HG03460 (cell line): ENCODE measurements at regions not wholly inside any gene's neighbourhood (a gene's known extent, or its start where the extent isn't known, plus 50 kb on each side); places are given as distances from the start of the nearest gene placed in this dataset.
"Not testable (repeated sequence)": the region's sequence is repeated elsewhere in the genome, so short reads cannot be mapped to it uniquely, and the experiment has no call there.

Experiments
- ATAC-seq: cut with Tn5 transposase; IDR thresholded peaks from one replicate; pipeline ENCODE4 v1.9.1; 2021; ENCODE audit not compliant: unreplicated experiment

GRCh38 chr18:39618265-39619003 lies 2052.8 kb upstream of the CELF4 start:
- ATAC-seq = no peak

- no peak for ATAC-seq
Observed at GRCh38 chr18:39611381-39612100, 2045.9 kb upstream of the CELF4 start.

GRCh38 chr18:39607034-39607433 lies 2041.4 kb upstream of the CELF4 start:
- ATAC-seq = no peak

- no peak for ATAC-seq
Observed at GRCh38 chr18:39604836-39605235, 2039.2 kb upstream of the CELF4 start.

- no peak for ATAC-seq
Observed at GRCh38 chr18:39602131-39602530, 2036.5 kb upstream of the CELF4 start.

- ATAC-seq = no peak
Observed at GRCh38 chr18:39600894-39601293, 2035.3 kb upstream of the CELF4 start.

- no peak for ATAC-seq
Observed at GRCh38 chr18:39599251-39599650, 2033.7 kb upstream of the CELF4 start.

- ATAC-seq = no peak
Observed at GRCh38 chr18:39596891-39597290, 2031.3 kb upstream of the CELF4 start.

GRCh38 chr18:39596221-39596620 lies 2030.6 kb upstream of the CELF4 start:
- no peak for ATAC-seq

GRCh38 chr18:39594206-39594605 lies 2028.6 kb upstream of the CELF4 start:
- ATAC-seq = no peak

GRCh38 chr18:39591649-39592048 lies 2026.1 kb upstream of the CELF4 start:
- no peak for ATAC-seq

GRCh38 chr18:39589496-39589895 lies 2023.9 kb upstream of the CELF4 start:
- ATAC-seq = no peak

- ATAC-seq = no peak
Observed at GRCh38 chr18:39587586-39587985, 2022.0 kb upstream of the CELF4 start.

GRCh38 chr18:39586741-39587140 lies 2021.1 kb upstream of the CELF4 start:
- ATAC-seq = no peak

GRCh38 chr18:39574897-39575296 lies 2009.3 kb upstream of the CELF4 start:
- ATAC-seq = no peak

GRCh38 chr18:39571511-39571910 lies 2005.9 kb upstream of the CELF4 start:
- no peak for ATAC-seq

- not testable (repeated sequence) for ATAC-seq
Observed at GRCh38 chr18:39565551-39566230, 2000.1 kb upstream of the CELF4 start.

- no peak for ATAC-seq
Observed at GRCh38 chr18:39564716-39565115, 1999.1 kb upstream of the CELF4 start.

- no peak for ATAC-seq
Observed at GRCh38 chr18:39561126-39561525, 1995.5 kb upstream of the CELF4 start.

GRCh38 chr18:39558658-39559057 lies 1993.1 kb upstream of the CELF4 start:
- no peak for ATAC-seq

- no peak for ATAC-seq
Observed at GRCh38 chr18:39555496-39555895, 1989.9 kb upstream of the CELF4 start.

GRCh38 chr18:39550701-39551100 lies 1985.1 kb upstream of the CELF4 start:
- ATAC-seq = no peak
